HL-60 (cell line): ENCODE measurements at regions not wholly inside any gene's neighbourhood (a gene's known extent, or its start where the extent isn't known, plus 50 kb on each side); places are given as distances from the start of the nearest gene placed in this dataset.

Experiments used
- GABPA ChIP-seq: IDR thresholded peaks from 2 replicates; pipeline ENCODE4 v1.6.1; 2012; ENCODE audit warnings: low read depth
- POLR2AphosphoS5 ChIP-seq: IDR thresholded peaks from 2 replicates; pipeline ENCODE4 v1.6.1; 2012; ENCODE audit warnings: low read depth
- SPI1 ChIP-seq: IDR thresholded peaks from 2 replicates; pipeline ENCODE4 v1.6.1; 2012; ENCODE audit warnings: low read depth, mild to moderate bottlenecking, borderline replicate concordance
- TF ChIP-seq, protein P1 (sequence below): IDR thresholded peaks from one replicate; pipeline ENCODE4 v1.5.1; 2011; ENCODE audit warnings: low read length, control low read depth, inconsistent platforms; ENCODE audit not compliant: insufficient read depth
- TF ChIP-seq, protein P2 (sequence below): IDR thresholded peaks from 2 replicates; pipeline ENCODE4 v1.6.1; 2012; ENCODE audit warnings: low read depth; ENCODE audit not compliant: insufficient replicate concordance

DNA sequence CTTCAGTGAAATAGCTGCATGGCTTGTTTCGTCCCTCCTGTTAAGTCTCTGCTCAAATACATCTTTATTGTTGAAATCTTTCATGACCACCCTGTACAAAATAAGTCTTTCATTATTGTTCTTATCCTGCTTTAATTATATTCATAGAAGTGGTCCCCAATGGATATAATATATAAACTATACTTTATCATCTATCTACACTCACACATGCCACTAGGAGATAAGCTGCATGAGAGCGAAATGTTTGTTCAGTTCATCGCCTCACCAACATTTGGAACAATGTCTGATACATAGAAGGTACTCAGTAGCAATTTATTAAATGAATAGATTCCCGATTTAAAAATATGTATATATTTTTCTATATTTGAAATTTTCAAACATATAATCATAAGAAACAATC, 254.0 kb upstream of the ATXN7L3B start:
- TF ChIP-seq, protein P1, sequence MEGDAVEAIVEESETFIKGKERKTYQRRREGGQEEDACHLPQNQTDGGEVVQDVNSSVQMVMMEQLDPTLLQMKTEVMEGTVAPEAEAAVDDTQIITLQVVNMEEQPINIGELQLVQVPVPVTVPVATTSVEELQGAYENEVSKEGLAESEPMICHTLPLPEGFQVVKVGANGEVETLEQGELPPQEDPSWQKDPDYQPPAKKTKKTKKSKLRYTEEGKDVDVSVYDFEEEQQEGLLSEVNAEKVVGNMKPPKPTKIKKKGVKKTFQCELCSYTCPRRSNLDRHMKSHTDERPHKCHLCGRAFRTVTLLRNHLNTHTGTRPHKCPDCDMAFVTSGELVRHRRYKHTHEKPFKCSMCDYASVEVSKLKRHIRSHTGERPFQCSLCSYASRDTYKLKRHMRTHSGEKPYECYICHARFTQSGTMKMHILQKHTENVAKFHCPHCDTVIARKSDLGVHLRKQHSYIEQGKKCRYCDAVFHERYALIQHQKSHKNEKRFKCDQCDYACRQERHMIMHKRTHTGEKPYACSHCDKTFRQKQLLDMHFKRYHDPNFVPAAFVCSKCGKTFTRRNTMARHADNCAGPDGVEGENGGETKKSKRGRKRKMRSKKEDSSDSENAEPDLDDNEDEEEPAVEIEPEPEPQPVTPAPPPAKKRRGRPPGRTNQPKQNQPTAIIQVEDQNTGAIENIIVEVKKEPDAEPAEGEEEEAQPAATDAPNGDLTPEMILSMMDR = no peak
- TF ChIP-seq, protein P2, sequence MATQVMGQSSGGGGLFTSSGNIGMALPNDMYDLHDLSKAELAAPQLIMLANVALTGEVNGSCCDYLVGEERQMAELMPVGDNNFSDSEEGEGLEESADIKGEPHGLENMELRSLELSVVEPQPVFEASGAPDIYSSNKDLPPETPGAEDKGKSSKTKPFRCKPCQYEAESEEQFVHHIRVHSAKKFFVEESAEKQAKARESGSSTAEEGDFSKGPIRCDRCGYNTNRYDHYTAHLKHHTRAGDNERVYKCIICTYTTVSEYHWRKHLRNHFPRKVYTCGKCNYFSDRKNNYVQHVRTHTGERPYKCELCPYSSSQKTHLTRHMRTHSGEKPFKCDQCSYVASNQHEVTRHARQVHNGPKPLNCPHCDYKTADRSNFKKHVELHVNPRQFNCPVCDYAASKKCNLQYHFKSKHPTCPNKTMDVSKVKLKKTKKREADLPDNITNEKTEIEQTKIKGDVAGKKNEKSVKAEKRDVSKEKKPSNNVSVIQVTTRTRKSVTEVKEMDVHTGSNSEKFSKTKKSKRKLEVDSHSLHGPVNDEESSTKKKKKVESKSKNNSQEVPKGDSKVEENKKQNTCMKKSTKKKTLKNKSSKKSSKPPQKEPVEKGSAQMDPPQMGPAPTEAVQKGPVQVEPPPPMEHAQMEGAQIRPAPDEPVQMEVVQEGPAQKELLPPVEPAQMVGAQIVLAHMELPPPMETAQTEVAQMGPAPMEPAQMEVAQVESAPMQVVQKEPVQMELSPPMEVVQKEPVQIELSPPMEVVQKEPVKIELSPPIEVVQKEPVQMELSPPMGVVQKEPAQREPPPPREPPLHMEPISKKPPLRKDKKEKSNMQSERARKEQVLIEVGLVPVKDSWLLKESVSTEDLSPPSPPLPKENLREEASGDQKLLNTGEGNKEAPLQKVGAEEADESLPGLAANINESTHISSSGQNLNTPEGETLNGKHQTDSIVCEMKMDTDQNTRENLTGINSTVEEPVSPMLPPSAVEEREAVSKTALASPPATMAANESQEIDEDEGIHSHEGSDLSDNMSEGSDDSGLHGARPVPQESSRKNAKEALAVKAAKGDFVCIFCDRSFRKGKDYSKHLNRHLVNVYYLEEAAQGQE = no peak
- TF ChIP-seq POLR2AphosphoS5 = no peak
- no peak for TF ChIP-seq GABPA
- TF ChIP-seq SPI1 = no peak
